ENCODE measurements at regions not wholly inside any gene's neighbourhood (a gene's known extent, or its start where the extent isn't known, plus 50 kb on each side); places are given as distances from the start of the nearest gene placed in this dataset.

DNA sequence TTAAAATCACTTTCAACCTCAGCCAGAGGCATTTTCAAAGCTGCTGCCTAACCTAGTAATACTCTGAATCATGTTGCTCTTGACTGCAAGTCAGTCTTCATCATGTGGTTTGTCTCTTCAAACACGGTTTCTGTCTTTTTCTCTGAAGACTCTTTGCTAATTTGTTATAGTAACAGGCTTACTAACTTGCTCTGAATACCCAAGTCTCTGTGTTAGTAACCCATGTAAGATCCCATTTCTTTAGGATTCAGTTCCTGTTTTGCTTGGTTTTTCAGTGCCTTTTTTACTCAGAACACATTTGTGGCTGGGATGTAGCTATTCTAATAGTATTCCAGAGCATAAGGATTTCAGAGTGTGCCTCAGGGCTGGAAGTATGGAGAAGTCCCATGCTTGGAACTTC lies 1450.6 kb upstream of the IGFBP7 start (continued):
- TF ChIP-seq ZNF366 (tag by site-specific recombination; conservative IDR thresholded peaks at IDR 0.05) (no peak), ZNF830 (tag by site-specific recombination; IDR thresholded peaks at IDR 0.05; ENCODE audit: low read depth) (no peak), ZNF140 (tag by site-specific recombination; IDR thresholded peaks at IDR 0.05) (no peak), ZSCAN16 (tag by site-specific recombination; IDR thresholded peaks at IDR 0.05) (no peak), ZNF362 (tag by site-specific recombination; IDR thresholded peaks at IDR 0.05) (no peak), KLF10 (tag by site-specific recombination; IDR thresholded peaks at IDR 0.05) (no peak)
- TF ChIP-seq, protein P1, sequence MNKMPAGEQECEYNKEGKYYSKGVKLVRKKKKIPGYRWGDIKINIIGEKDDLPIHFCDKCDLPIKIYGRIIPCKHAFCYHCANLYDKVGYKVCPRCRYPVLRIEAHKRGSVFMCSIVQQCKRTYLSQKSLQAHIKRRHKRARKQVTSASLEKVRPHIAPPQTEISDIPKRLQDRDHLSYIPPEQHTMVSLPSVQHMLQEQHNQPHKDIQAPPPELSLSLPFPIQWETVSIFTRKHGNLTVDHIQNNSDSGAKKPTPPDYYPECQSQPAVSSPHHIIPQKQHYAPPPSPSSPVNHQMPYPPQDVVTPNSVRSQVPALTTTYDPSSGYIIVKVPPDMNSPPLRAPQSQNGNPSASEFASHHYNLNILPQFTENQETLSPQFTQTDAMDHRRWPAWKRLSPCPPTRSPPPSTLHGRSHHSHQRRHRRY (tag by site-specific recombination; IDR thresholded peaks at IDR 0.05): no peak

- CTCF ChIA-PET: no interaction called here
- H3K4me3 ChIP-seq (ENCODE audit: low read depth, low read length): no peak overlapping the region
- no peaks in the 10 kb centered on the region for H3K9me3 ChIP-seq (ENCODE audit: control insufficient read depth, insufficient read depth, low read depth, low read length)
- H3K36me3 ChIP-seq (ENCODE audit: control insufficient read depth in 2 of 2, insufficient read depth in 1 of 2, low read length in 2 of 2): no peaks in the 10 kb centered on the region
- no peak overlapping the region for H3K27ac ChIP-seq (ENCODE audit: extremely low read depth, low read depth, low read length)
- H3K4me1 ChIP-seq (ENCODE audit: control insufficient read depth, insufficient read depth, low read length): no peaks in the 10 kb centered on the region
- POLR2A ChIA-PET: no interaction called here
- no peak for TF ChIP-seq SP2 (tag by site-specific recombination; IDR thresholded peaks at IDR 0.05)
These were observed 1443.5 kb upstream of the IGFBP7 start for GRCh38 chr4:58553679-58554078.

DNA sequence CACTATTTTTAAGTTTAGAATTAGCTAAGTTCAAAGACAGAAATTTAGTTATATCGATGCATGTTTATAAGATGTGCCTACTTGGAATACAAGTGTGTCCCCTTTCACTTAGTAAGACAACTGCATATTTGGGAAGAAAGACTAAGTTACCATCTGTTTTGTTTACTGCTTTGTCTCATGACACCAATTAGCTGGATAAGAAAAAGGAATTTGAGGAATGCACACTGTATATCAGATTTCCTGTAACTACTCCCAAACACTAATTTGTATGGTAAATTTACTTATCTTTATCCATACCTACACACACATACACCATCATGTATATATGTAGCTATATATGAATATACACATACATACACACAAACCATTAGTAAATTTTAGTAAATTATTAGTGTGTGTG lies 1442.8 kb upstream of the IGFBP7 start:
- Histone ChIP-seq H3K4me3 (ENCODE audit: low read depth, low read length) (no peak overlapping the region), H3K9me3 (ENCODE audit: control insufficient read depth, insufficient read depth, low read depth, low read length) (no peaks in the 10 kb centered on the region), H3K27ac (ENCODE audit: extremely low read depth, low read depth, low read length) (no peak overlapping the region), H3K36me3 (ENCODE audit: control insufficient read depth in 2 of 2, insufficient read depth in 1 of 2, low read length in 2 of 2) (no peaks in the 10 kb centered on the region), H3K4me1 (ENCODE audit: control insufficient read depth, insufficient read depth, low read length) (no peaks in the 10 kb centered on the region)
- CTCF ChIA-PET: no interaction called here
- TF ChIP-seq HOXA7 (CRISPR knock-in tag; IDR thresholded peaks at IDR 0.05; ENCODE audit: borderline replicate concordance): no peak
- no peak for TF ChIP-seq FEZF1 (tag by site-specific recombination; IDR thresholded peaks at IDR 0.05)
- no peak for TF ChIP-seq RBAK (tag by site-specific recombination; IDR thresholded peaks at IDR 0.05)
- TF ChIP-seq ZNF843 (tag by site-specific recombination; IDR thresholded peaks at IDR 0.05): no peak
- no peak for TF ChIP-seq ZNF548 (tag by site-specific recombination; IDR thresholded peaks at IDR 0.05)
- TF ChIP-seq ZNF292 (tag by site-specific recombination; IDR thresholded peaks at IDR 0.05; ENCODE audit: borderline replicate concordance, low read depth): no peak
- TF ChIP-seq, protein P2, sequence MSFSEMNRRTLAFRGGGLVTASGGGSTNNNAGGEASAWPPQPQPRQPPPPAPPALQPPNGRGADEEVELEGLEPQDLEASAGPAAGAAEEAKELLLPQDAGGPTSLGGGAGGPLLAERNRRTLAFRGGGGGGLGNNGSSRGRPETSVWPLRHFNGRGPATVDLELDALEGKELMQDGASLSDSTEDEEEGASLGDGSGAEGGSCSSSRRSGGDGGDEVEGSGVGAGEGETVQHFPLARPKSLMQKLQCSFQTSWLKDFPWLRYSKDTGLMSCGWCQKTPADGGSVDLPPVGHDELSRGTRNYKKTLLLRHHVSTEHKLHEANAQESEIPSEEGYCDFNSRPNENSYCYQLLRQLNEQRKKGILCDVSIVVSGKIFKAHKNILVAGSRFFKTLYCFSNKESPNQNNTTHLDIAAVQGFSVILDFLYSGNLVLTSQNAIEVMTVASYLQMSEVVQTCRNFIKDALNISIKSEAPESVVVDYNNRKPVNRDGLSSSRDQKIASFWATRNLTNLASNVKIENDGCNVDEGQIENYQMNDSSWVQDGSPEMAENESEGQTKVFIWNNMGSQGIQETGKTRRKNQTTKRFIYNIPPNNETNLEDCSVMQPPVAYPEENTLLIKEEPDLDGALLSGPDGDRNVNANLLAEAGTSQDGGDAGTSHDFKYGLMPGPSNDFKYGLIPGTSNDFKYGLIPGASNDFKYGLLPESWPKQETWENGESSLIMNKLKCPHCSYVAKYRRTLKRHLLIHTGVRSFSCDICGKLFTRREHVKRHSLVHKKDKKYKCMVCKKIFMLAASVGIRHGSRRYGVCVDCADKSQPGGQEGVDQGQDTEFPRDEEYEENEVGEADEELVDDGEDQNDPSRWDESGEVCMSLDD (tag by site-specific recombination; IDR thresholded peaks at IDR 0.05): no peak
- no peak for TF ChIP-seq HOXD13 (CRISPR knock-in tag; IDR thresholded peaks at IDR 0.05; ENCODE audit: borderline replicate concordance)
- TF ChIP-seq ZNF621 (tag by site-specific recombination; IDR thresholded peaks at IDR 0.05): no peak
- no peak for TF ChIP-seq ZSCAN16 (tag by site-specific recombination; IDR thresholded peaks at IDR 0.05)
- no peak for TF ChIP-seq SCRT1 (tag by site-specific recombination; IDR thresholded peaks at IDR 0.05; ENCODE audit: borderline replicate concordance)
- no peak for TF ChIP-seq ZNF26 (tag by site-specific recombination; IDR thresholded peaks at IDR 0.05)
- no peak for TF ChIP-seq ZBTB21 (tag by site-specific recombination; IDR thresholded peaks at IDR 0.05)
- no peak for TF ChIP-seq ZNF184 (tag by site-specific recombination; IDR thresholded peaks at IDR 0.05)
- TF ChIP-seq ZNF37A (tag by site-specific recombination; IDR thresholded peaks at IDR 0.05): no peak
- TF ChIP-seq KLF16 (tag by site-specific recombination; IDR thresholded peaks at IDR 0.05): no peak
- POLR2A ChIA-PET: no interaction called here
